ENCODE measurements at regions not wholly inside any gene's neighbourhood (a gene's known extent, or its start where the extent isn't known, plus 50 kb on each side); places are given as distances from the start of the nearest gene placed in this dataset.
"Not testable (repeated sequence)": the region's sequence is repeated elsewhere in the genome, so short reads cannot be mapped to it uniquely, and the experiment has no call there.

- not testable (repeated sequence) for TF ChIP-seq EZH2 (IDR thresholded peaks at IDR 0.05; ENCODE audit: insufficient read depth, poor library complexity, severe bottlenecking); EZH2phosphoT487 (IDR thresholded peaks at IDR 0.05; ENCODE audit: insufficient read depth, low read depth)
Observed at GRCh38 chr2:240385451-240386161, 49.9 kb upstream of the GPC1 start.

Measured in GM23248 (cell line).